ENCODE measurements at regions not wholly inside any gene's neighbourhood (a gene's known extent, or its start where the extent isn't known, plus 50 kb on each side); places are given as distances from the start of the nearest gene placed in this dataset.

GRCh38 chr12:89273525-89273924 lies 78.8 kb downstream of the DUSP6 start:
- CTCF ChIA-PET: no interaction called here
- POLR2A ChIA-PET (ENCODE audit: unreplicated experiment): no interaction called here

GRCh38 chr12:89270548-89270947 lies 81.8 kb downstream of the DUSP6 start:
- no peaks in the 10 kb centered on the region for H3K79me2 ChIP-seq (ENCODE audit: low read depth)
- no peaks in the 10 kb centered on the region for H3K9me2 ChIP-seq (ENCODE audit: insufficient read depth)
- H3K4me3 ChIP-seq: no peak overlapping the region
- ChIA-PET CTCF (no interaction called here), POLR2A (ENCODE audit: unreplicated experiment) (no interaction called here)
- H3F3A ChIP-seq (ENCODE audit: insufficient read depth, low read depth): no peaks in the 10 kb centered on the region
- TF ChIP-seq CTCF (conservative IDR thresholded peaks at IDR 0.05): no peak
- TF ChIP-seq EZH2 (IDR thresholded peaks at IDR 0.05; ENCODE audit: low read depth): no peak
- peaks cover 9% of the 10 kb centered on the region; the same call in 1 of the 2 replicates for H3K4me1 ChIP-seq (replicated peaks; ENCODE audit: insufficient read depth)
- H3K27ac ChIP-seq: no peak overlapping the region
- no TSS peak for BruUV-seq (replicated peaks)
- H4K20me1 ChIP-seq (ENCODE audit: insufficient read depth): no peaks in the 10 kb centered on the region
- no peak overlapping the region for H3K4me2 ChIP-seq
- no peaks in the 10 kb centered on the region for H3K36me3 ChIP-seq (ENCODE audit: low read depth)
- DNase-seq: no peak
- H3K9me3 ChIP-seq (ENCODE audit: insufficient read depth, low read depth): no peaks in the 10 kb centered on the region
- H2AFZ ChIP-seq: no peak overlapping the region
- H3K27me3 ChIP-seq (ENCODE audit: insufficient read depth, low read depth): no peaks in the 10 kb centered on the region
- intact Hi-C loops (cut with micrococcal nuclease; ENCODE audit: unreplicated experiment): no loop called here

More at GRCh38 chr12:89273525-89273924, 78.8 kb downstream of the DUSP6 start:
- intact Hi-C loops (cut with micrococcal nuclease; ENCODE audit: unreplicated experiment): no loop called here
- no peaks in the 10 kb centered on the region for H3K4me1 ChIP-seq (replicated peaks; ENCODE audit: insufficient read depth)
- no peaks in the 10 kb centered on the region for H3F3A ChIP-seq (ENCODE audit: insufficient read depth, low read depth)
- DNase-seq: no peak
- no peak overlapping the region for H3K27ac ChIP-seq
- TF ChIP-seq EZH2 (IDR thresholded peaks at IDR 0.05; ENCODE audit: low read depth): no peak
- no peak for TF ChIP-seq CTCF (conservative IDR thresholded peaks at IDR 0.05)
- no peaks in the 10 kb centered on the region for H3K79me2 ChIP-seq (ENCODE audit: low read depth)
- no peaks in the 10 kb centered on the region for H3K9me2 ChIP-seq (ENCODE audit: insufficient read depth)
- H3K9me3 ChIP-seq (ENCODE audit: insufficient read depth, low read depth): no peaks in the 10 kb centered on the region; the same call in 1 of the 2 replicates
- H3K4me2 ChIP-seq: no peak overlapping the region
- H3K4me3 ChIP-seq: no peak overlapping the region
- no peaks in the 10 kb centered on the region for H3K27me3 ChIP-seq (ENCODE audit: insufficient read depth, low read depth)
- H4K20me1 ChIP-seq (ENCODE audit: insufficient read depth): no peaks in the 10 kb centered on the region
- no TSS peak for BruUV-seq (replicated peaks)
- H2AFZ ChIP-seq: 0 out of 2 replicates have a peak overlapping the region, but pooled peaks have one; percentile 18
- no peaks in the 10 kb centered on the region for H3K36me3 ChIP-seq (ENCODE audit: low read depth)

- Histone ChIP-seq H3K4me3 (no peak overlapping the region), H3K4me1 (replicated peaks; ENCODE audit: insufficient read depth) (peaks cover 20% of the 10 kb centered on the region; the same call in 1 of the 2 replicates), H3K27me3 (ENCODE audit: insufficient read depth, low read depth) (no peaks in the 10 kb centered on the region), H3K9me2 (ENCODE audit: insufficient read depth) (no peaks in the 10 kb centered on the region), H3K4me2 (no peak overlapping the region), H3K9me3 (ENCODE audit: insufficient read depth, low read depth) (no peaks in the 10 kb centered on the region), H3F3A (ENCODE audit: insufficient read depth, low read depth) (no peaks in the 10 kb centered on the region), H3K79me2 (ENCODE audit: low read depth) (no peaks in the 10 kb centered on the region), H3K36me3 (ENCODE audit: low read depth) (no peaks in the 10 kb centered on the region), H3K27ac (no peak overlapping the region), H2AFZ (no peak overlapping the region), H4K20me1 (ENCODE audit: insufficient read depth) (no peaks in the 10 kb centered on the region)
- intact Hi-C loops (cut with micrococcal nuclease; ENCODE audit: unreplicated experiment): no loop called here
- no peak for DNase-seq
- ChIA-PET POLR2A (ENCODE audit: unreplicated experiment) (no interaction called here), CTCF (no interaction called here)
- TF ChIP-seq CTCF (conservative IDR thresholded peaks at IDR 0.05): no peak
- TF ChIP-seq EZH2 (IDR thresholded peaks at IDR 0.05; ENCODE audit: low read depth): no peak
- no TSS peak for BruUV-seq (replicated peaks)
These were observed 83.1 kb downstream of the DUSP6 start for GRCh38 chr12:89269174-89269573.
